GM21526 (cell line): ENCODE measurements at regions not wholly inside any gene's neighbourhood (a gene's known extent, or its start where the extent isn't known, plus 50 kb on each side); places are given as distances from the start of the nearest gene placed in this dataset.

Source experiments
- ATAC-seq: cut with Tn5 transposase; IDR thresholded peaks from one replicate; pipeline ENCODE4 v1.9.1; 2021; ENCODE audit warnings: moderate library complexity; ENCODE audit not compliant: unreplicated experiment, low FRiP score

DNA sequence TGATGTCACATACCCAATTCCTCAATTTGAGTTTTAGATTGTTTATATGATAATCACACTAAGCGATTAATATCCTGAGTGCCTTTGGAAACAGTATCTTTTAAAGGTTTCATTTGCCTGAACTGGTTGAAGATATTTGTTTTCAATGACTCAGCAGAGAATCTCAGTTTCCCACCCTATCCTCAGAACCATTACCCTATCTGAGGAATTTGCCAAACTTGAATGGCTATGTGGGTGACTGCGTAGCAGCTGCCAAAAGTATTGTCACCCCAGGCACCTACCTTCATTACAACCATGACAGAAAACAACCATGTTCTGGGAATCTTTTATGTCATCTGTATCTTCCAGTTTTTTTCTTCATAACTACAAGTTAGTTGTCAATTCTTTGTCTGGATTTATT lies 440.1 kb upstream of the NBEA start:
- no peak for ATAC-seq

DNA sequence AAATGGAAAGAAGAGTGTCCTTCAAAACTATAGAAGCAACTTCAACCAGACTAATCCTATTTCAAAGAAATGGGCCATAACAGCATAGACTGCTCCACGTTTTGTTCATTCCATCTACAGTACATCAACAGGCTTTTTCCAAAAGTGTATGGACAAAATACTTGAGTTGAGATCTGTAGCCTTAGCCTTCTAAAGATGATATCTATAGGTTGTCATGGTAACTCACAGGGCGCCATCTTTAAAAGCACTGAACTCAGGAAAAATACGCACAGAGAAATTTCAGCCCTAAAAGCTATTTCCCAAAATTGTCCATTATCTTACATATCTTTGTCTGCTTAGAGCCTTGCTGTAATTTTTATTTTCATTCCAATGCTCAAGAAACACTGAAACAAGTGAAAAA lies 439.4 kb upstream of the NBEA start:
- no peak for ATAC-seq

DNA sequence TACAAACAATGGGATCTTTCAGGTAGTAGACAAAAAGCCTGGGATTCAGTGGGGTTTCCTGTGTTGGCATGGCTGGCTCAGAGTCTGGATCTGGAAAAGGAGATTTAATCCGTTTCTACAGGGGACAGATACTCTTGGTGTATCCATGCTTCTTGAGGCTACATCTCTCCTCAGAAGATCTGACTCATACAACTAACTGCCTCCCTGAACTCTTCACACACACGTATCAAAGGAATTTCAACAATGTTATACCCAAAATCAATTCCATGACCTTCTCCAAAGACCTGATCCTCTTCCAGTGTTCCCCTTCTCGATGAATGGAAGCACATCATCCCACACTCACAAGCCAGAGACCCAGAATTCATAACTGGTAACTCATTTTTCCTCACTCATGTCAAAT lies 435.3 kb upstream of the NBEA start:
- ATAC-seq, result no peak

DNA sequence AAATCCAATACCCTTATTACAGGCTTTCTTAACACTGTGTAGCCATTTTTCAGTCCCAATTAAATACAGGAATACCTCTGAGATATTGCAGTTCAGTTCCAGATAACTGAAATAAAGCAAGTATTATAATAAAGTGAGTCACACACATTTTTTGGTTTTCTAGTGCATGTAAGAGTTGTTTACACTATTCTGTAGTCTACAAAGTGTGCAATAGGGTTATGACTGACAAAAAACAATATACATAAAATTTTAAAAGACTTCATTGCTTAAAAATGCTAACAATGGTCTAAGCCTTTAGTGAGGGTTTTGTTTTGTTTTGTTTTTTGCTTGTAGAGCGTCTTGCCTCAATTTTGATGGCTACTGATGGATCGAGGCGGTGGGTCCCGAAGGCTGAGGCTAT lies 434.4 kb upstream of the NBEA start:
- no peak for ATAC-seq

DNA sequence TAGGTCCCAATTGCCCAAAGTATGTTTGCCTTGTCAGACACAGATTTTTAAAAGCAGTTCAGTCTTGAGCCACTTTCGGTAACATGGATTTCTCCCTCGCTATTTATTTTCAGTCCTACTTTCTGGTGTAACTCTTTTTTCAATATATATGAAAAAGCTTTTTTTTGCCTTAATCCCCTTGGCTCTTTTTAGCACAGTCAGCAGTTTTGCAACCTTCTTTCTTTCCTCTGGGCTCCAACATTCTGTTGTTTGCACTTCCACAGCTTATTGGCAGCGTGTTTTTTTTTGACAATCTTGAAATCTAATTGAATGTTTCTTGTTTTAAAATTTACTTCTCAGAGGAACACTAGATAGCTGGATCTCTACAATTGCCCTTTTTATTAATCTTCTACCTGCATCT lies 429.3 kb upstream of the NBEA start:
- ATAC-seq, result no peak

DNA sequence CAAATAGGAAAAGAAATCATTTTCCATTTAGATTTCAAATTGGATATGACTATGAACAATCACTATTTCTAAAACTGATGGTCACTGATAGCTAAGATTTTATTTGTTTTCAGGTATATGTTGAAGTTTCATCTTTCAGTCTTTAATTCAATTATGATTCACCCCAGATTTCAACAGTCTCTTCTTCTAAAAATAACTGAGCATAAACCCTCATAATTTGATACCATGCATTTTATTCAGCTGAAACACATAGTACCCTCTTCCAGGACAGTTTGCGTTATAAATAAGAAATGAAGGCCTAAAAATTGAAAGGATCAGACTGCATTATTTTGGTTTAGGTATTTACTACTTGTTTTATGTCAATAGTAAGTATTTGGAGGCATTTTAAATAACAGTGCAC lies 428.5 kb upstream of the NBEA start:
- ATAC-seq, result no peak

DNA sequence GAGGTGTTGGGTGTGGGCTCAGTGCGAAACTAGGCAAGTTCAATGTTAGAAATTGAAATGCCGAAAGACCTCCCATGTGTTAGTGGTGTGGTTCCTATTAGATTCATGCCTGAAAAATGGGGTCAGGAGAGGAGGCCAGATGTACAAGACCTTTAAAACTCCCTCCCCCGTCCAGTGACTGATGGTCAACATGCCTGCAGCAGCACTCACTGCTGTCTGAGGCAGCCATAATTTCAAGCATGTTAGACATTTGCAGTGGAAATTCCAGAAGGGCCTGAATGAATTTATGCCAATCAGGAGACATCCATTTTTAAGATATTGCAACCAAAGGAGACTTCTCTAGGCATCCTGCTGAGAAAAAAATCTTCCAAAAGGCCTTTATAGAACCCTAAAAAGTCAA lies 426.9 kb upstream of the NBEA start:
- no peak for ATAC-seq

DNA sequence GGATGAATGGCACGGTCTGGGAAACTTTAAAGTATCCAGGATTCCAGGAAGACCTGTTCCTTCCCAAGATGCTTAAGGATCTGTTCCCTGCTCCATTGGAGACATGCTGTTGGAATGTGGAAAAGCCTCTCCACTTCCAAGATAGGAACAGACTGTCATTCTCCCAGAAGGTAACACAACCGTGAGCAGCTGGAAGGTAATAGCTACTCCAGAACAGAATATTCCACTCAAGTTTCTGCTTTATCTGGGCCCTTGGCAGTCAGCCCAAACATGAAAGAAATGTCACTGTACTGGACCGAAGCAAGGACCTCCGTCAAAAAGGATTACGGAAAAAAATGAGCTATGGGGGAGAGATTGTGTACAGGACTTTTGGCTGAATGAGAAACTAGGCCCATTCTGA lies 420.9 kb upstream of the NBEA start:
- ATAC-seq, result no peak

DNA sequence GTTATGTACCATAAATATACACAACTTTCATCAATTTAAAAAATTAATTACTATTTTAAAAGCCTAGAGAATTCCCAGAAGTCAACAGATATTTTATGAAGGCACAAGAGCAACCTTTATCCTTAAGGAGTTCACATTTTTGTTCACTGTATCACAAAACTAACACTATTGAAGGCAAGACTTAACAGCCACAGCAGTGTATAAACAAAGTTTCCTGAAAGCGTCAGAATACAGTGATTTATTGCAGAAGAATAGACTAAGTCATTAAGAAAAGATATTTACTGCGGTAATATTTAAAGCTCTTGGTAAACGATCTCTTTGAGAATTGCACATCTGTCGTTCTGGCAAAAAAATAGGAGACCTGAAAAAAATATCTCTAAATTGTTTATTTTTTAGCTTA lies 419.3 kb upstream of the NBEA start:
- no peak for ATAC-seq

DNA sequence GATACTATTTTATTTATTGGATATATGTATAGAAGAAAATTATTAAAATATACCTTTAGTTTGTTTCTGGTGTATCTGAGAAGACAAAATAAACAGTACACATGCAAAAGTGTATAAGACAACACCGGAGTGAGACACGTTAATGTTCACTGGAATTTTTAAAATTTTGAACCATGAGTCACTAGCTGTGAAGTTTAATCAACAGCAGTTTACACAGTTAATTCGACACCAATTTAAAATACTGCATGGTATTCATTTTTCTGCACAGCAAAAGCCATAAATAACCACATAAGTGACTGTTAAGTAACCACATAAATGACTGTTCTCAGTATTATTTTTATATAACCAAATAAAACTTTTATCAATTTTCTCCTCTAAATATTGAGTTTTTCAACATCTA lies 418.7 kb upstream of the NBEA start:
- ATAC-seq, result no peak

DNA sequence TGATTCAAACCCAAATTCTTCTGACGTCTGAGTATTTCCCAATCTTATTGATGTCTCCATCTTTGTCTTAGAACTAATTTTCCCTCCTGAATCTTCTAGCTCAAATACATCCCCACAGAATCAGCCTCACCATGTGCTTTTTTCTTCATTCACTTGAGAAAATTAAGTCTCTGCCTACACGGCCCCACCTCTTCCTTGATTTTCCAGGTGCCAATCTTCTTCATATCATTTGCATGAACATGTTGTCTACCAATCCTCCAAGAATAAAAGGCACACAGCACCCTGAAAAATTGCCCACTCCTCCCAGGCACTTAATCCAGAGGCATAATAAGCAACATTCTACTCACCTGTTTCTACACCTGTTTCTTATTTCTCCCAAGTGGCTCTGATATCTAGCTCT lies 408.1 kb upstream of the NBEA start:
- ATAC-seq, result no peak

DNA sequence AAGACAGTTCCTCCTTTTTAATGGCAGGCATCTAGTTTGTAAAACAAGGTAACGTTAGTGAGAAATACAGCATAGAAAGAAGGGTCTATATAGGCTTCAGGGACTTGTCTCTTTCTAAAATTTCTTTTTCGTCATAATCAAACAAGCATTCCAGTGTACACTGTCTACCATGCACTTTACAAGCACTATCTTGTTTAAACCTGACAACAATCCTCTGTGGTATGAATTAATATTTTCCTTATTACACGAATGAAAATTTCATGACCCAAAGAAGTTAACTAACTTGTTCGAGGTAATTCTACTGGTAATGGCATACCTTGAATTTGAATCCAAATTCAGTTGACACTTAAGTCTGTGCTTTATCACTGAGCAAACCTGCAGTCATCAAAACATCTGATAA lies 399.7 kb upstream of the NBEA start:
- no peak for ATAC-seq

DNA sequence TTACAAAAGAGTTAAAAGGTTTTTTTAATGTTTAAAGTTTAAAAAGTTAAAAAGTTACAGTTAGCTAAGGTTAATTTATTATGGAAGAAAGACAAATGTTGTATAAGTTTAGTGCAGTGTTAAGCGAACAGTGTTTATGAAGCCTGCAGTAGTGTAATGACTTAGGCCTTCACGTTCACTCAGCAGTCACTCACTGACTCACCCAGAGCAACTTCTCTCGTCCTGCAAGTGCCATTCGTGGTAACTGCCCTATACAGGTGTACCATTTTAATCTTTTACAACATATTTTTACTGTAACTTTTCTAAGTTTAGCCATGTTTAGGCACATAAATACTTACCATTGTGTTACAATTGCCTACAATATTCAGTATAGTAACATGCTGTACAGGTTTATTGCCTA lies 398.2 kb upstream of the NBEA start:
- ATAC-seq, result no peak

DNA sequence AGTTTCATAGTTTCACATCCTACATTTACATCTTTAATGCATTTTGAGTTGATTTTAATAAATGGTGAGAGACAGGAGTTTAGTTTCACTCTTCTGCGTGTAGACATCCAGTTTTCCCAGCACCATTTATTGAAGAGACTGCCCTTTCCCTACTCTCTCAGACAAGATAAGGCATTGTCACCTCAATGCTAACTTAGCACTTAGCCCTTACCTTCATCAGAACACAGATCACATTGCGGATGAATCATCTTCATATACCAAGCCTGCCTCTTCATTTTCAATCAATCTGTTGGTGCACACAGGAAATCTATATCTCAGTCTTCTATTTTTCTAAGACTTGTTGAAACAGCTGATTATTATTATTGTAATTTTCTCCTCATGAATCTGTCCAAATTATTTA lies 396.6 kb upstream of the NBEA start:
- ATAC-seq, result no peak

DNA sequence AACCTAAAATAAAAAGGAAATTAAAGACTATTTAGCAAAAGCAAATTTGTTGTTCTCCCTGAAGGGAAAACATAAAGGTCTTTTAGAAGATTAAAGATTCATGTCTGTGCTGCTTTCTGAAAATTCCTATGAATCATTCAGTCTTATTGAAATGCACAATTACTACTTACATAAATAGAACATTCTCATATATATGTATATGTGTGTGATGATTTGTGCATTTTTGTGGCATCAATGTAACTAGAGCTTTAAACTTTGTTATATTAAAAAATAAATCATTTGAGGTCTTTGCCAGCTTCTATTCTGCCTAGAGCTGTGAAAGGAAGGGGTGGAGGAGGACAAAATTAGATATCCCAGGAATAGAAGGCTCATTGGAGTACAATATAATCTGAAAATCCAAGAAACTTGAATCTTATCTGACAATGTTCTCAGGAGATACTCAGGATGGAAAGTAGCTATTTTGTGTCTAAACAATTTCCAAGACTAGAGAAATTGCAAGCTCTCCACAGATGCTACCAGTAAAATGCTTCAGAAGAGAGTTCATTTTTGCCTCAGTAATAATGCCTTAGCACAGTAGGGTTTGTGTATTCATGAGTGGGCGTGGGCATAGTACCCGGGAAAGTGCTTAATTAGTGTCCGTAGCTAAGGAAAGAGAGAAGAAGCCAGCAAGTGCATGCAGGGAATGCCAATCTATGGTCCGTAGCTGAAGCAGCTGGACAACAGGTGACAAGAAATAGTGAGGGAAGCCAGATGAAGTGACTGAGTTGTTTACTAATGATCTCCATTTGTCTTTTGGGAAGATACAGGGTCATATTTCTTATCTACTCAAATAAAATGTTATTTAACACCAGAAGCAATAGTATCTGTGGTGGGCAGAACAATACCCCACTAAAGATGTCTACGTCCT lies 395.5 kb upstream of the NBEA start:
- no peak for ATAC-seq

DNA sequence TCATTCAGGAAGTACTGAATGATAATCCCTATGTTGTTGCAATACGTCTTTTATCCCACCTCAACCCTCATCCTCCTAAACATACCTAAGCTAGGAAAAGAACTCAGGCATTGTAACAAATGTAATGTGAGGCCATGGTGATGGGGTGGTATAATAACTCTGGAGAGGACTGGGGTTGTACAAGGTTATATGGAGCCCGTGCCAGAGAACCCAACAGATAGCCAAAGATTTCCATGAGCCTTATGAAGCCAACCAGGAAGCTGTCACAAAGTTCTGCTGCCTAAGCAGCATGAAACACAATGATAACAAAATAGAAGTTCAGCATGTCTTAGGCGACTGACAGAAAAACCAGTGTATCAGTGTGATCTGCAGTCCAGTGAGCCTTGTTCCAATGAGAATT lies 394.1 kb upstream of the NBEA start:
- no peak for ATAC-seq

DNA sequence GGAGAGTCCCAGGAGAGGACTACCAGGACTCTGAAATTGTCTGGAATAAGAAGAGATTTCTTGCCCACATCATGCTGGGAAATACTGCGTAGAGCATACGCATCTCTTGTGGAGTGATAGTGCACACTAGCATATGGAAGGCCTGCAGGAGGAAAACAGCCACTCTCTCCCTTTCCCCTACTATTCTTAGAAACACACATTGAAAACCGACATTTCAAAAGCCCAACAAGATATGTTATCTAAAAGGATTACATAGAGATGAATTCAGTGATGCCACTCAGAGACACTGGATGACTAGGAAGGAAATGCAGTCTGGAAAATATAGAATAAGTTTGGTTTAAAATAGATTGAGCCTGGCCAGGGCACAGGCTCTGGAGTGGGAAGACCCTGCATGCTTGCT lies 388.7 kb upstream of the NBEA start:
- no peak for ATAC-seq

DNA sequence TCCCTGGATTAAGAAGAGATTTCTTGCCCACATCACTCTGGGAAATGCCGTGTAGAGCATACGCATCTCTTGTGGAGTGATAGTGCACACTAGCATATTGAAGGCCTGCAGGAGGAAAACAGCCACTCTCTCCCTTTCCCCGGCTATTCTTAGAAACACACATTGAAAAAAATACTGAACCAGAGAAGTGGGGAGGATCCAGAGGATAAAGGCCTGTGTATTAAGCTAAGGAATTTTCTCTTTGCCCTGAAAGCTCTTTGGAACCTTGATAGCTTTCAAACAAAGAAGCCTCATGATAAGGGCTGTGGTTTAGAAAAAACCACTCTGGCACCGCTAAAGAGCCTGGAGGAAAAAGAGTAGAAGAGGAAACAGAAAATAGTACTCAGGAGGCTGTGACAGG lies 386.1 kb upstream of the NBEA start:
- ATAC-seq, result no peak

DNA sequence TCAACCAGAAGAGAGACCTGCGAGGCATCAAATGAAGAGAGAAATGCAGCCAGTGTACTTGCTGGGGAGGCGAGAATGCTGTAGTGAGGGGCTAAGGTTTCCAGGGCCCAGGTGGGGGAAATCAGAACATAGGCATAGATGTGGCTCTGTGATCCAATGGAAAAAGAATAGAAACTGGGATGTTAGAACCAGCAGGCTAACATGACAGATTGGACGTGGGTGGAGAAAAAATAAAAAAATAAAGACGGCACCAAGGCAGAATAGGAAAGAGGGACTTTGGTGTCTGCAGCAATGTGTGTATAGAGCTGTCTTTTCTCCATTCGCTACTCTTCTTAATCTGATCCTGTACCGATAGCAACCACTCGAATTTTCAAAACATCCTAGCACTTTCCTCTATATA lies 381.0 kb upstream of the NBEA start:
- ATAC-seq, result no peak

DNA sequence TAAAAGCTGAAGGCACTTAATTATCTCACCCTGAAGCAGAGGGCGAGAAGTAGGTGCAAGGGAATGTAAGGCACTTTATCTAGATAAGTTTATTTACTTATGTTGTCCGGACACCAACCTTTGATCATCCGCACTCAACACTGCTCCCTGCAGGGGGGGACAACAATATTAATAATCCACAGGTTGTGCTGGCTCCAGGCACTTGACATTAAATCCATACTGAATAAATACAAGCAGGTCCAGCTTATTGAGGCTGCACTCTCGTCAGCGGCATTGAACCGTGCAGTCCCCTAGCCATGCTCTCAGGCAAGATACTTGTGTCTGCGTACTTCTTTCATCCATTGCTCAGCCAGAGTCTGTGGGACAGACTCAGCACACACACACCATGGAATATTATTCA lies 374.5 kb upstream of the NBEA start:
- ATAC-seq, result no peak

DNA sequence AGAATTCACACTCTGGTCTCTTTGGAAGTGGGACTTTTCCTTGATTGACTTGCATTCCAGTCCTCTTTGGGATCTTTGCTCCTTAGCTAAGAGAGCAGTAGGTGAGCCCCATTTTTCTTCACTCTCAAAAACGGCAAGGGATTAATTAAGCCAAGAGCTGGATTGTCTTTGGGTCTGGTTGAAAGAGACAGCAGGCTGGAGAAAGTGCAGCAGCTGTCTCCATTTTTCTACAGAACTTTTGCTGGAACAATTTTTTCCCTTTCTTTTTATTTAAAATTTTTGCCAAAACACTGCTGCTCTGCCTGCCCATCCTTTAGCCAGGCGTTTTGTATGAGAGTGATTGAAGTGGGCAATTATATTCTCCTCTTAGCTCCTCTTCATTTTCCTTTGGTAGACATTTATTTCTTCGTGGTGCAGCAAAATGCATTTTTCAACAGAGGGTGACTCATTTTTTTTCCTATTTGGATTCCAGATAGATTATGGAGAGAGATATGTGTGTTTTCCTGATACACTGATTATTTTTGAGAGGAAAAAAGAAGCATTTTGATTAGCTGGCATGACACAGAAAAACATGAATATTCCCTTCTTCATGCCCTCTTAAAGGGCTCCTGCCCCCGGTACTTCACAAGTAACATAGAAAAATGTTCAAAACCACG lies 371.2 kb upstream of the NBEA start:
- ATAC-seq, result no peak

DNA sequence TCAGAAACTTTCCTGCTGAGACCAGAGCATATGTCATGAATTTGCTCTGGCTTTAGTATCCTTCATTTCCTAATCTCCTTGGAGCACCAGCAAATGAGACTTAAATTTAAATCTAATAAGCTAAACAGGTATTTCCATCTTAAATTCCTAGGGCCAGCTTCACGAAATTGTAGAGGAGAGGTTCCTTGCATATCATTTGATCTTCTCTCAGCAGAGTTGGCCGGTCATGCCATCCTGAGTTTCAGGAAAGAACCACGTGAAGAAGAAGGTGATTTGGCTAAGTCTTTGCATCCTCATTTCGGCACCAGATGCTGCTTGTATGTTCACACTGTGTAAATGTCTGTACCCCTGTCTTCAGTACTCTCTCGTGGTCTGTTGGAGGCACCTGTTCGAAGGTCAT lies 370.4 kb upstream of the NBEA start:
- ATAC-seq, result no peak
